HG03108 (cell line): ENCODE measurements at regions not wholly inside any gene's neighbourhood (a gene's known extent, or its start where the extent isn't known, plus 50 kb on each side); places are given as distances from the start of the nearest gene placed in this dataset.

ENCODE experiments used
- ATAC-seq: cut with Tn5 transposase; IDR thresholded peaks from one replicate; pipeline ENCODE4 v1.9.1; 2021; ENCODE audit warnings: moderate library complexity; ENCODE audit not compliant: unreplicated experiment

DNA sequence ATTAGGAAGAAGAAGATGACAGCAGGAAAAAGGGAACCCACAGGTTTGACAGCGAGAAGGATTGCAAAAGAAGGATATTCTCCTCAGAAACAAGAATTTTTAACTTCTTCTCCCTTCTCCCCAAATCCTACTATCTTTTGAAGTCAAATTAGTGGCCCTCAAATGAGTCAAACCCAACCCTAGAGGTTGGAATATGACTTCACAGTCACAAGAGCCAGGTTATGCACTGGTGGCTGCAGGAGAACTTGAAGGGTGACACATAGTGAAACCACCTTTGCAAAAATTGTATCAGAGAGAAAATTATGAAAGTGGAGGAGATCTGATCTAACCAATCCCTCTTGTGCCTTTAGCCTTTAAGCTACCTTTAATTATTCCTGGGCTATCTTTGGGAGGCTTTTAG lies 386.2 kb upstream of the CCDC196 start:
- ATAC-seq, result peak; percentile 58

DNA sequence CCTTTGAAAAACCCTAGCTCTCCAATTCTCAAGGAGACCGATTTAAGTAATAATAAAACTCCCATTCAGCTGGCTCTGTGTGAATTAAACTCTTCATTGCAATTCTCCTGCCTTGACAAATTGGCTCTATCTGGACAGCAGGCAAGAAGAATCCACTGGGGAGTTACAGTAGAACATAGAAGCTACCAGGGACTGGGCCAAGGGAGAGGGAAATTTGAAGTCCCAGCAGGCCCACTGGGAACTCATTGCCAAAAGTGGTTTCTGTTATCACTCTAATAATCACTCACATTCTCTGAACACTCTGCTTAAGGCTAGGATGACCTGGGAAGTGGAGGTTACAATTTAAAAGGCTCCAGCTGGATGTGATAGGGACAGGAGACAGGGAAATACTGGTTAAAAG lies 384.5 kb upstream of the CCDC196 start:
- ATAC-seq, result no peak

DNA sequence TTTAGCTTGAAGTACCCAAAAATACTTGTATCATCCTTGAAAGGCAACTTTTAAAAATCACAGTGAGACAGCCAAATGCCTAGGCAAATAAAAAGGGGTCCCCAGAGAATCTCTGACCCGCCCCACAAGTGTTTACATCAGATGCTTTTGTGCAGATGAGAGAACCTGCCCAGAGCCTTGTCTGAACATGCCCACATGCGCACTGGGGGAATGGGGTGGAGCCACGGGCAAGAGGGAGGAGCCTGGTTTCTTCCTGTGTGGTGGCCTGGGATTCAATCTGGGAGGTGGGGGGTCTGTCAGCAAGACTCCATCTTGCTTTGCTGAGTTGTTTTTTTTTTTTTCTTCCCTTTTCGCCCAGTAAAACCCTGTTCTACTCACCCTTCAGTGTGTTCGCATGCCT lies 381.7 kb upstream of the CCDC196 start:
- no peak for ATAC-seq

DNA sequence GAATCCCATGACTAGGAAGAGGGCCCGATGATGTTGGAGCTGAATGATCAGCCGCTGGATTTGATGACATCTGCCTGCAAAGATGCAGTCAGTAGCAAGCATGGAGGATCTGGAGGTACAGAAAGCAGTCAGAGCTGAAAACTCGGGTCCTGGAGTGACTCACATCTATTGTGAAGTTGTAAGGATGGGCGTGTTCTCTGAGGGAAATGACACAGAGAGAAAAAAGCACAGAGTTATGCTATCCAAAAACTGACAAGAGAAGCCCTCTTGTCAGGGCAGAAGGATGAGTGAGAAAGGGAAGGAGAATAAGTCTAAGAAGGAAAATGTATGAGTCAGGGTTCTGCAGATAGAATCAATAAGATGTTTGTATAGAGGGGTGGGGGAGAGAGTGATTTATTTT lies 380.4 kb upstream of the CCDC196 start:
- ATAC-seq, result no peak

DNA sequence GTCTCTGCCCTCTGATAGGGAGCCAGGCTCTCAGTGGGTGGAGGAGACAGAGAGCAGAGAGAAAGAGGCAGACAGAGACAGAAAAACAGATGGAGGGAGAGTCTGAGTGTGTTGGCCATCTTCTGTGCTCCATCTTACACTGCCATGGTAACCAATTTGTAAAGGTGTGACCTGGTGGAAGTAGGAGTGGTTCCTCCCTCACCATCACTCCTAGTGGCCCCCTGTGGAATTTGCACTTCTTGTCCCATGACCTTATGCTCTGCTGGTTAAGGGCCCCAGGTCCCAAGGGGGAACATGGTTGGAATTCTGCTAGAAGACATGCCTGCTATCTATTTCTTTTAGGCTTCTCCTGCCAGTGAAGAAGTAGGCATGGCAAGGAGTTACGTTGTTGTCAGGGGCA lies 376.7 kb upstream of the CCDC196 start:
- no peak for ATAC-seq

DNA sequence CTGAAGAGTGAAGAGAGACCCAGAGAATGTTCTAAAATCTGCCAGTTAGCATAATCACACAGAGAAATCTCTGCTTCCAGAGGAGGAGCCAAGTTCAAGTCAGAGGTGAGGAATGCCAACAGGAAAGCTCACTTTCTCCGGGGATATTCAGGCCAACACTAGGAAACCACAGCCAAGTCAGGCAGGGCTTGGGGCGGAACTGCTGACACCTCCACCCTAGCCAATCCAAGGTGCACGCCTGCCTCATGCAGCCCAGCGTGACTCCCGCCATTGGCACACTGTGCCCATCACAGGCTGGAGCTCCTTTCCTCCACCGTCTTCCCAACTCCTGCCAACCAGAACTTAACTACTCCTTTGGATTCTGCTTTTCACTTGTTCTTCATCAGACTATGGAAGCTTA lies 374.3 kb upstream of the CCDC196 start:
- ATAC-seq, result no peak

DNA sequence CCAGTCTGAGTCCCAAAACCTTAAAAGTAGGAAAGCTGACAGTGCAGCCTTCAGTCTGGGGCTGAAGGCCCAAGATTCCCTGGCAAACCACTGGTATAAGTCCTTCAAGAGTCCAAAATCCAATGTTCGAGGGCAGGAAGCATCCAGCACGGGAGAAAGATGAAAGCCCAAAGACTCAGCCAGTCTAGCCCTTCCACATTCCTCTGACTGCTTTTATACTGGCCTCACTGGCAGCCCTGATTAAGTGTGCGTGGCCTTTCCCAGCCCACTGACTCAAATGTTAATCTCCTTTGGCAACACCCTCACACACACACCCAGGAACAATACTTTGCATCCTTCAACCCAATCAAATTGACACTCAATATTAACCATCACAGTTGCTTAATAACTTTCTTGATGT lies 372.1 kb upstream of the CCDC196 start:
- no peak for ATAC-seq

DNA sequence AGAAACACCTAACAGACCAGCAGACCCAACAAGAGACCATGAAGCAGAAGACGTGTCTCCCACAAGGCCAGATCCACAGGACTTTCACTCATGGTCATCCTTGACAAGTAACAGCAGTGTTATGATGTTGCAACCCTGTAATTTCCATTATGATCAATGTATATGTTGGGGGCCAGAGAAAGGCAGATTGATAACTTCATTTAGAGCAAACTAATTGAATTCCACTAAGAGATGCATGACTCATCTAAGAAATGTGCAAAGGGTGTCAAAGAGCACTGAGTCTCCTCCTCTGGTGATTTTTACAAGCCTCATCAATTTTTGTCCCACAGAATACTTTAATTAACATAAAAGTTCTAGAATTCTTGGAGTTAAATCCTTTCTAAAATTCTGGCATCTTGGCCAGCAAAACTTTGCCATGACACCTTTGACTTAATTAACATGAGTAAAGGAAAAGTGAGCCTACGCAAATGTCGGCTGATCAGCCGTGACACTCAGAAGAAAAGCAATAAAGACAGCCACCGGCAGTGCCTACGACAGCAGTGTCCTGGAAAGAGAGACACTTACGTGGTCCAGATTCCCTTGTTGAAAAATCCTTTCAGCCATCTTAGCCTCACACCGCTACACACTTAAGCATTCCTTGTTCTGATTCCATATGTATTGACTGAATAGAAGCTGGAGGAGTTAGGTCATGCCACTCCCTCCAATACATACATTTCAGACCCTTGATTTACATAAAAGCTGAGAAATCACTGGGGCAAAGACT lies 370.2 kb upstream of the CCDC196 start:
- no peak for ATAC-seq

DNA sequence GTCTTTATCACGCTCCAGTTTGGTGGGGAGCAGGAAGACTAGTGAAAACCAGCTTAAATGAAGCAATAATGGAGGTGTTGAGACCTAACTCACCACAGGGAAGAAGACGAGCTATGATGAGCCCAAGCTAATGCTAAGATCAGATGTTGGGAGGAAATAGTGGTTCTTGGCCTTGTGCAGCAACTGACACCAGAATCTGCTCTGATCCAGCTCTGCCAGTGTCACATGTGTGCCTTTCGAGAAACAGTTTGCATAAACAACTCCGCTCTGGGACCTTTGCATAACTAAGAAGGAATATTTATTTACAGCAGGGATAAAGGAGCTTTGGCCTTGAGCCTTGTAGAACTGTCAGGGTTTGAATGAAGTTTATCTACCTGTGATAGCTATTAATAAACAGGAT lies 369.4 kb upstream of the CCDC196 start:
- no peak for ATAC-seq

DNA sequence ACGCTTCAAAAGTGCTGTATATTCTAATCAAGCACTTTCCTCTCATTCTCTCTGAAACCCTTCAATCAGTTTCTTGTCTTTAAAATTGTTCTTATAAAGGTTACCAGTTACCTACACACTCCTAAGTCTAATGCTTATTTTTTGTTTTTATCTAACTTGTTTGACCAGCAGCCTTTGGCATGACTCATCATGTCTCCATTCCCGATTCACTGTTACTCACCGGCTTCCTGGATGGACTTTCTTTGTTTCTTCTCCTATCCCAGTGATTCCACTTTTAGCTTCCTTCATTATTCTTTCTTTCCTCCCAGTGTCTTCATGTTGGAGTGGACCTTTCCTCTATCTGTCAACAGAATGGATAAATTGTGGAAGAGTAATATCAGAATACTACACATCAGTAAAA lies 368.6 kb upstream of the CCDC196 start:
- ATAC-seq, result no peak

DNA sequence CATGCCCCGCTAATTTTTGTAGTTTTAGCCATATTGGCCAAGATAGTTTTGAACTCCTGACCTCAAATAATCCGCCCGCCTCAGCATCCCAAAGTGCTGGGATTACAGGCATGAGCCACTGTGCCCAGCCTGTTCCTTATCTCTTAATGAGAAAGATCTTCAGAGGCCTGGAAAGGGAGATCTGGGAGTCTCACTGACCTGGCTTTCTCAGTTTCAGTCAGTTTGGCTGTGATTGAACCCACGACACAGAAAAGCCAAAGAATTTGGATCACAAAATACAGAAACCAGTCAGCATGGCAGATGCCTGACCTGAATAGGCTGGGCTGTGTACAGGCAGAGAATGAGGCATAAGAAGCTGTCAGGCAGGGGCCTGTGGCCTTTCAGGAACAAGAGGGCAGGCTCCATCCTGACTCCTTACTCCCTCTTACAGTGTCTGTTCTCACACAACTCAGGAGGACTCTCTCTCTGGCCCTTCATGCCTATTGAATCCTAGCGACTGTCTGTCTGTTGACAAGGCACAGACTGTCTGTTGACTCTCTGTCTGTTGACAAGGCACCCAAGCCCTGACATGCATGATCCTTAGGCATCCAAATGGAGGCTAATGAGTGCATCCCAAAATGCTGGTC lies 366.5 kb upstream of the CCDC196 start:
- no peak for ATAC-seq

DNA sequence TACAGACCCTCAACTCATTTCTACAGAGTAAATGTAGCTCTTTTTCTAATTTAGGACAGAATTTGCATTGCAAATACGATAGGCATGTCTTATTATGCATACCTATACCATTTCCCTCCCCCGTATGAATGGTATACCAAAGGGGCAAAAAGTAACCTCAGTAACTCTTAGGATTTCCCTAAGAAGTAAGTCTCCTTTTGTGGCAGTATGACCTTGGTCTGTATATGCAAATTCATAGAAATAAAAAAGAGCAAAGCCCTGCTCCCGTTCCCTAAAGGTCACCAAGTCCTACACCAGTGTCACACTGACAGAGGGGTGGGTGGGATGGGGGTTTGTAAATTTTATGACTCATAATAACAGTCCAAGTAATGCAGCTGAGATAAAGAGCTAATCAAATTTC lies 365.8 kb upstream of the CCDC196 start:
- no peak for ATAC-seq

DNA sequence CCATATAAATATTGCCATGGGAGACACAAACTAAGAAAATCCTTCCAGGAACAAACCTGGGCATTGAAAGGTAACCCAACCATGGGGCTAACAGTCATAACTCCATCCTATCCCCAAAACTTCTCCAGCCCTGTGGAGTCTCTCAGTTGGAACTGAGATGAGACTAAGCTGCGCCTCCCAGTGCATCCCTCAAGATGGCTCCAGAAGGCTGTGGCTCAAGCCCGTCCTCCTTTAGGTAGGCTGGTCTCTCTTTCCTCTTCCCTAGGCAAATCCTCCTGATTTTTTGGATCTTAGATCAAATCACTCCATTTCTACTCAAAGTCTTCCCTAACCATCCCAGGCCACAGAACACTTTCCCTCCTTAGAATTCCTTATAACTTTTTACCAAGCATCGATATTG lies 364.3 kb upstream of the CCDC196 start:
- no peak for ATAC-seq

DNA sequence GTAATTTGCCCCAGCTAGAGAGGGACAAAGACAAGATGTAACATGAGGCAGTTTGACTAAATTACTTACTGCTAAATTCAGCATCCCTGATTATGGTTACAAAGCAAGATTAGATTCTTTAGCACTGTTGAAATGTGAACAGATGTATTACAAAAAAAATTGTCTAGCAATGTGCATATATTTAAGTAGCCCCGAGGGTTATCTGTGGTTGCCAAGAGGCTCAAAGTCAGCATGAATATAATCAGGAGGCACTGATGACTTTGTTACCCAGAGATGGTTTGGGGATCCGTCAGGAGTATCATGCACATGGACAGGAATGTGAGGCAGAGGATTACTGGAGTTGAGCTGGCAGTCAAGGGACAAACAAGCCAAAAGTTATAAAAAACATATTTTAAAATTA lies 356.9 kb upstream of the CCDC196 start:
- no peak for ATAC-seq

DNA sequence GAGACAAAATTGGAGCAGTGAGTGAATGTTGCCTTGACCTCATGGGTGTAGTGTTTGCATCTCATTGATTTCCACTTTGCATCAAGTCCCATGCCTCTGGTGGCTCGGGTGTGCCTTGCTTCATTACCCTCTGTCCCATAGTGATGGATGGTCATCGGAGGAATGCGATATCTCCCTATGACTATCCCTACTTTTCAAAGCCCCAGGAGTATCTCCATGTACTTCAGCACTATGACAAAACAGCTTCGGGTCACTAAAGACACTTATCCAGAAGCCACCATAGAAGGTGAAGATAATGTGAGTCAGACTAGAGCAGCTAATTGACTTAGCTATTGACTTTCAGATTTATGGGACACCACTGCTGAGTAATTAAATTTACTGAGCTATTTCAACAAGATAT lies 355.1 kb upstream of the CCDC196 start:
- no peak for ATAC-seq

DNA sequence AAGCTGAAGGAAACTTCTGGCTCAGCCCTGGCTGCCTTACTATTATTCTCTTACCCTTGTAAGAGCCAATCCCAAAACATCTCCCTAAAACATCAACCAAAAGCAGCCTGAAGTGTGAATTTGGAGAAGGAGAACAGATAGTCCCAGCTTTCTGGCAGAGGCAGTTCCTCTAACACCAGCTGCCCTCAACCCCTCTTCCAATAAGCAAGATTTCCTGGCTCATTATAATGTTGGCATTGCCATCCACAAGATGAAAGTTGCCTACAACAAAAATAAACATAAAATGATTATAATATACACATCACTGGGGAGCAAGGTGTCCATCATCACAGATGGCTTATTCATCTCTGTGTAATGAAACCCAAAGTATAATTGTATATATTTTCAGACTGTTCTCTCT lies 352.5 kb upstream of the CCDC196 start:
- no peak for ATAC-seq

DNA sequence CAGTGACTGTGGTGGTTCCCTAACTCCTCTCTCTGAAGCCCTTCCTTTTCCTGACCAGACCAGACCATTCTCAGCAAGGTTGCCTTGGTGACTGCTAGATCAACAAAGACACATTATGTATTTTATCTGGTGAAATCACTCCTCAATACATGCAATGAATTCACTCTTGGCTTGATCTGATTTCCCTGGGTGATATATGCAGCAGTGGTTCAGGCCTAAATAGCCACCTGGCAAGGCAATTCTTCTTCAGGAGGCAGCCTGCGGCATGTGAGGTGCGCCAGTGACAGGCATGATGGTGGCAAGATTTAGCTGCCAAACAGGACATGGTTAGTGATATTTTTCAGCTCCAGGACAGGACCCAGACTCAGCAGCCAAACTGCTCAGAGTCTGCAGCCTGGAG lies 350.3 kb upstream of the CCDC196 start:
- no peak for ATAC-seq

DNA sequence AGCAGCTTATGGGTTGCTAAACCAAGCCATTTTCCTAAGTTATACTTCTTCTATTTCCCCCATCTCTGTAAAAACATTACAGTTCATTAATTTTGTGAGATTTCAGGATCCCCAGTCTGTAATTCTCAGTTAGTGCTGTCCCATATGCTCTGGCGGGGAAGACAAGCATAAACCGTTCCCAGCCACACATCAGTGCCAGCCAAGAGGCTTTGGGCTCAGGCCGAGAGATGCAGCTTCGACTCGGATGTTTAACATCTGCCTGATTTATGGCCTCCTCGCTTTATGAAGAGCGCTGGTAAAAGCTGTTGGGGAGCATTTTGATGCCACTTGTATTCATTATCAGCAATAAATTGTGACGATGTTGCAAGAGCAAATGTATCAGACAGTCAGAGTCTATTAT lies 349.1 kb upstream of the CCDC196 start:
- no peak for ATAC-seq

DNA sequence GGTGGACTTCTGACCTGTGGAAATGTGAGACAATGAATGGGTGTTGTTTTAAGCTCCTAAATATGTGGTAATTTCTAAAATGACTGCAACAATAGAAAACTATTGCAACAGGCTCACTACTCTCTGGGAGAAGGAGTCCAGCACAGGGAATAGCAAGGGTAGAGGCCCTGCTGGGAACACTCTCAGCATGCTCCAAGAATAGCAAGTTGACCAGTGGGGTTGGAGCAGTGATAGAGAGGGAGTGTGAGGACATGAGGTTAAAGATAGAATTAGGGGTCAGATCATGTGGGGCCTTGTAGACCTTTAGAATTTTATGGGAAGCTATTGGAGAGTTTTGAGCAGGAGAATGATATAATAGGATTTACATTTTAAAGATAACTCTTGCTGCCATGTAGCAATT lies 346.7 kb upstream of the CCDC196 start:
- no peak for ATAC-seq

DNA sequence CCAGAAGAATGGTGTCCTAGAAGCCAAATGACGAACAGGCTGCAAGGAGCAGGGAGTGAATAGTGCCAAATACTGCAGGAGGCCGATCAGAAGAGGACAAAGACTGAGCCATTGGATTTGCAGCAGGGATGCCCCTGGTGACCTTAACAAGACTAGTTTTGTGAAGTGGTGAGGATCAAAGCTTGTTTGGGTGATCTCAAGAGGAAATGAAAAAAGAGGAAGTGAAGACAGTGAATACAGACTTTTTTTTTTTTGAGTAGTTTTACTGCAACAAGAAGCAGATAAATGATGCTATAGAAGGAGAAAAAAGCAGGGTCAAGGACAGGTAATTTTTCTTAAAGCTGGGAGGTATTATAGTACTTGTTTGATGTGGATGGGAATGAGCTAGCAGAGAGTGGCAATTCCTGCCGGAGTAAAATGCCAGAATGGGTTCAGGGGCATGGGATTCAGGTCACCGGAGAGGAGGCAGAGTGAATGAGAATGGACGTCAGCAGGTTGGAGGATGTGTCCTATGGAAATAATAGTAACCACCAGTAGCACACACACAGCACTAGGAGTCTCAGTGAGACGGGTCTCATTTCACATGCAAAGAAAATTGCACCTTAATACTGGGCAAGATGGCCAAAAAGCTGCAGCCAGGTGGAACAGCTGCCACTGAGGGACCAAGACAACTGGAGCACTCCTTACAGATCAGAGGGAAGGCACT lies 345.8 kb upstream of the CCDC196 start:
- no peak for ATAC-seq

DNA sequence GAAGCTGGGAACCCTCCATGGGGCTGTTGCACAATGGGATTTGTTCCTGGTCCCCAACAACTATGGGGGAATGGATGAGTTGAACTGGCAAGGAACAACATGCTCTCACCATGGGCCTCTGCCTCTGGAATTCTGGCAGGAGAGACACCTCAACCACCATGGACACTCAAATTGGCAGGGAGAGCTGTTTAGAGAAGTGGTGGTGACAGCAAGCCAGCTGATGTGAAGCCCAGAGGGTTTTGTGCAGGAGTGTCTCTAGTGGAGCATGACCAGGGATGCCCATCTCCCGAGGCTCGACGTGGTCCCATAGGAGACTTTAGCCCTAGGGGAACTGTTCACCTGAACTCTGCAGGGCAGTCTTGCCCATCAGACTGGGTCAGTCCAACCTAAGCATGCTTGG lies 345.2 kb upstream of the CCDC196 start:
- no peak for ATAC-seq

DNA sequence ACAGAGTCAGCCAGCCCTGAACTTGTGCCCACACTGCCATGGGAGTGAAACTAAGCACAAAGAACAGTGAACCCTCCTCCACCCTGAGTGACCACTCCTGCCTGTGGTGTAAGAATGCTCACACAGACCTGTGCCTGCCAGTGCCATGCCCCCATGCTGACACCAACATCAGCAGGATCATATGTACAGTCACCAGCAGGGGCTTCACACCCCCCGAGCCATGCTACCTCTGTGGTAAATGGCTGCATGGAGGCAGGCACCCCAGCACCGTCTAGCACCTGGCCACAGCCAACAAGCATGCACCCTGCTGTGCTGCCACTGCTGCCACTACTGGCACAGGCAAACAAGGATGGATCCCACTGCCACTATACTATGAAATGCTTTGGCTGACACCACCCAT lies 344.4 kb upstream of the CCDC196 start:
- no peak for ATAC-seq
